GM12878 (cell line): ENCODE measurements at regions not wholly inside any gene's neighbourhood (a gene's known extent, or its start where the extent isn't known, plus 50 kb on each side); places are given as distances from the start of the nearest gene placed in this dataset.

Experiments used
- ATAC-seq: fragments of 200-7000 bp; cut with Tn5 transposase; 3 replicates; pipeline ENCODE4 v1.9.1; 2020; ENCODE audit warnings: mild to moderate bottlenecking, moderate library complexity
- BruUV-seq: library from RNA; stranded (reverse); fragments of 400-500 nt; replicated peaks from 2 replicates; lab custom pipeline; 2021; lab: Mats Ljungman, UMichigan
- CTCF ChIA-PET: fragments of 300-600 bp; sonication (Branson Sonifier 250); formaldehyde crosslinking; extraction: SDS; loops from one replicate; lab custom pipeline; 2021; ENCODE audit warnings: inconsistent platforms; lab: Yijun Ruan, JAX
- POLR2A ChIA-PET: fragments of 350-600 bp; formaldehyde crosslinking; extraction: SDS; loops from one replicate; lab custom pipeline; 2021; ENCODE audit warnings: inconsistent platforms; lab: Charles Lee
- RAD21 ChIA-PET: fragments of 300-600 bp; sonication (Branson Sonifier 250); formaldehyde crosslinking; loops from one replicate; lab custom pipeline; 2023; ENCODE audit warnings: antibody characterized with exemption; ENCODE audit not compliant: unreplicated experiment; lab: Charles Lee
- SMC1A ChIA-PET: fragments of 300-600 bp; sonication (Branson Sonifier 250); formaldehyde crosslinking; loops from one replicate; lab custom pipeline; 2023; ENCODE audit not compliant: unreplicated experiment, uncharacterized antibody; lab: Charles Lee
- DNase-seq: peaks from one replicate; pipeline ENCODE4 v3.0.0-alpha.2; 2011; ENCODE audit warnings: low read depth, low spot score
- FAIRE-seq: peaks from 3 replicates; lab custom pipeline; 2011; peaks lifted over from hg19 to GRCh38; lab: Jason Lieb, UNC
- H2AFZ ChIP-seq: 2 replicates; pipeline ENCODE4 v1.6.0; 2011; ENCODE audit warnings: low read depth, low read length, control low read depth; ENCODE audit not compliant: control insufficient read depth
- H3K27ac ChIP-seq: 2 replicates; pipeline ENCODE4 v1.5.1; 2011; ENCODE audit warnings: control low read depth; ENCODE audit not compliant: control insufficient read depth, insufficient read depth
- H3K27me3 ChIP-seq, 2 experiments: replicated peaks in 1 of 2; 2 replicates each; pipeline versions ENCODE4 v1.6.0 to v1.6.1; 2011; ENCODE audit warnings: low read length in 1 of 2; ENCODE audit not compliant: control insufficient read depth in 2 of 2, insufficient read depth in 2 of 2
- H3K36me3 ChIP-seq, 2 experiments: 2 replicates each; pipeline ENCODE4 v1.5.1; 2011; ENCODE audit warnings: low read length in 1 of 2; ENCODE audit not compliant: control insufficient read depth in 2 of 2, insufficient read depth in 2 of 2
- H3K4me1 ChIP-seq: 2 replicates; pipeline ENCODE4 v1.6.1; 2011; ENCODE audit warnings: mild to moderate bottlenecking, low read length, moderate library complexity, mixed read lengths; ENCODE audit not compliant: control insufficient read depth, insufficient read depth
- H3K4me2 ChIP-seq: 2 replicates; pipeline ENCODE4 v1.6.0; 2011; ENCODE audit warnings: control low read depth; ENCODE audit not compliant: control insufficient read depth, insufficient read depth
- H3K4me3 ChIP-seq: fragments of 200-600 bp; sonication (generic); 2 replicates; pipeline ENCODE4 v1.5.1; 2016
- H3K79me2 ChIP-seq: 2 replicates; pipeline ENCODE4 v1.6.0; 2011; ENCODE audit warnings: low read length; ENCODE audit not compliant: control insufficient read depth, insufficient read depth
- H3K9ac ChIP-seq: 2 replicates; pipeline ENCODE4 v1.8.0; 2011; ENCODE audit warnings: low read length, control low read depth, mixed read lengths; ENCODE audit not compliant: control insufficient read depth, insufficient read depth
- H3K9me3 ChIP-seq: replicated peaks from 3 replicates; pipeline ENCODE4 v1.5.1; 2011; ENCODE audit warnings: mild to moderate bottlenecking, low read length; ENCODE audit not compliant: control insufficient read depth, insufficient read depth
- H4K20me1 ChIP-seq: 2 replicates; pipeline ENCODE4 v1.6.0; 2011; ENCODE audit not compliant: control insufficient read depth, insufficient read depth
- BCLAF1 ChIP-seq: fragments of 450-650 bp; IDR thresholded peaks from 2 replicates; pipeline ENCODE4 v1.6.1; 2017; ENCODE audit warnings: antibody characterized with exemption, mild to moderate bottlenecking, moderate library complexity
- BMI1 ChIP-seq: fragments of 450-650 bp; IDR thresholded peaks from 2 replicates; pipeline ENCODE4 v1.6.1; 2016; ENCODE audit warnings: mild to moderate bottlenecking, moderate library complexity, borderline replicate concordance
- EP300 ChIP-seq, 2 experiments: fragments of 150-350 bp in 1 of 2; IDR thresholded peaks; 2 replicates each; pipeline ENCODE4 v1.6.1; 2011 to 2012; ENCODE audit warnings: low read depth in 2 of 2, low read length in 2 of 2, borderline replicate concordance in 1 of 2, improper control_type of control experiment in 1 of 2, inconsistent platforms in 1 of 2; ENCODE audit not compliant: control insufficient read depth in 1 of 2
- JUNB ChIP-seq: IDR thresholded peaks from 2 replicates; pipeline ENCODE4 v1.6.1; 2016; ENCODE audit warnings: antibody characterized with exemption, mild to moderate bottlenecking
- WGBS: methylation state at CpG from one replicate; pipeline ENCODE4 v1.1.6; 2016; ENCODE audit warnings: low lambda C conversion rate; ENCODE audit not compliant: insufficient replicate concordance, insufficient coverage; ENCODE audit errors: missing lambda C conversion rate; 5-methylcytosine and 5-hydroxymethylcytosine counted together
- in situ Hi-C: fragments of 300-500 bp; cut with MboI; formaldehyde crosslinking; loops from 9 replicates; pipeline ENCODE4 v1.14.3; 2018; ENCODE audit warnings: mixed read lengths
- intact Hi-C: fragments of 100-400 bp; cut with micrococcal nuclease; formaldehyde crosslinking; loops from one replicate; pipeline ENCODE4 v1.14.2; 2022; ENCODE audit not compliant: unreplicated experiment

- H3K27ac ChIP-seq = no peak overlapping the region
- SMC1A ChIA-PET = no interaction called here
- H3K9ac ChIP-seq = no peak overlapping the region
- FAIRE-seq (no peak), ATAC-seq (no peak), DNase-seq (no peak)
- BruUV-seq = no TSS peak
- no peak overlapping the region for H3K4me2 ChIP-seq
- no peak overlapping the region for H3K4me3 ChIP-seq
- intact Hi-C loops (no loop called here), in situ Hi-C loops (no loop called here)
- no peaks in the 10 kb centered on the region for H3K27me3 ChIP-seq
- no peak for TF ChIP-seq BCLAF1
- no peak for TF ChIP-seq EP300 (IDR thresholded peaks at IDR 0.05; ENCODE audit: borderline replicate concordance in 1 of 2, control insufficient read depth in 1 of 2, low read depth in 2 of 2, low read length in 2 of 2)
- TF ChIP-seq JUNB = no peak
- no peak for TF ChIP-seq BMI1
- H3K79me2 ChIP-seq = no peaks in the 10 kb centered on the region
- no peaks in the 10 kb centered on the region for H3K4me1 ChIP-seq
- no peaks in the 10 kb centered on the region for H3K9me3 ChIP-seq
- CTCF ChIA-PET = no interaction called here
- no peaks in the 10 kb centered on the region for H3K36me3 ChIP-seq
- no peaks in the 10 kb centered on the region for H4K20me1 ChIP-seq
- WGBS = 4% methylated on average over 4 of the region's 4 CpGs
- POLR2A ChIA-PET = no interaction called here
- no peak overlapping the region for H2AFZ ChIP-seq
- RAD21 ChIA-PET = no interaction called here
Measured at GRCh38 chr7:50867034-50867356, 84.3 kb upstream of the GRB10 start.
